Esophagus muscularis mucosa (tissue), 4 donors: ENCODE measurements at regions not wholly inside any gene's neighbourhood (a gene's known extent, or its start where the extent isn't known, plus 50 kb on each side); places are given as distances from the start of the nearest gene placed in this dataset.

Experiments used
- DNase-seq: peaks from one replicate; pipeline ENCODE4 v3.0.0-alpha.2; 2017; ENCODE audit errors: extremely low spot score
- H3K27ac ChIP-seq, 4 donors: fragments of 200-600 bp; sonication (generic); replicated peaks in 1 of 4; 1 replicate in 3 of 4; 2 replicates in 1 of 4; pipeline ENCODE4 v1.5.1; 2016 to 2019; ENCODE audit warnings: mild to moderate bottlenecking in 1 of 4
- H3K27me3 ChIP-seq, 4 donors: fragments of 200-600 bp; sonication (generic); one replicate each; pipeline versions ENCODE4 v1.5.1 to v1.6.0; 2016 to 2019
- H3K36me3 ChIP-seq, 4 donors: fragments of 200-600 bp; sonication (generic); one replicate each; pipeline ENCODE4 v1.5.1; 2016 to 2019
- H3K4me1 ChIP-seq, 4 donors: fragments of 200-600 bp; sonication (generic); one replicate each; pipeline ENCODE4 v1.5.1; 2016 to 2019
- H3K4me3 ChIP-seq, 4 donors: fragments of 200-600 bp; sonication (generic); 1 replicate in 2 of 4; 2 replicates in 2 of 4; pipeline ENCODE4 v1.5.1; 2016 to 2019; ENCODE audit warnings: mild to moderate bottlenecking in 4 of 4, moderate library complexity in 1 of 4
- H3K9me3 ChIP-seq, 4 donors: fragments of 200-600 bp; sonication (generic); 1 replicate in 3 of 4; 2 replicates in 1 of 4; pipeline ENCODE4 v1.5.1; 2016 to 2019
- CTCF ChIP-seq, 3 experiments: fragments of 200-600 bp in 2 of 3; fragments of 450-650 bp in 1 of 3; sonication (generic) in 2 of 3; IDR thresholded peaks; one replicate each; pipeline ENCODE4 v1.5.1; 2017 to 2019; ENCODE audit warnings: antibody characterized with exemption in 3 of 3, mild to moderate bottlenecking in 2 of 3, moderate library complexity in 1 of 3
- EP300 ChIP-seq: sonication (generic); formaldehyde crosslinking; IDR thresholded peaks from one replicate; pipeline ENCODE4 v1.6.1; 2017; ENCODE audit warnings: antibody characterized with exemption
- POLR2A ChIP-seq: fragments of 450-650 bp; IDR thresholded peaks from one replicate; pipeline ENCODE4 v1.6.1; 2017; ENCODE audit warnings: antibody characterized with exemption, moderate library complexity, mild to moderate bottlenecking, low read depth
- POLR2AphosphoS5 ChIP-seq, 2 donors: sonication (generic); formaldehyde crosslinking; IDR thresholded peaks; one replicate each; pipeline ENCODE4 v1.6.1; 2017; ENCODE audit warnings: antibody characterized with exemption in 2 of 2
- WGBS: methylation state at CpG from one replicate; pipeline ENCODE4 v1.1.5; 2018; 5-methylcytosine and 5-hydroxymethylcytosine counted together
- intact Hi-C: fragments of 100-400 bp; cut with DNase I; formaldehyde crosslinking; loops from one replicate; pipeline ENCODE4 v1.15.1; 2023

- no peaks in the 10 kb centered on the region for H3K36me3 ChIP-seq
- intact Hi-C loops: no loop called here
- peaks cover 0 to 39% (median 0%) of the 10 kb centered on the region in 4 donors for H3K27me3 ChIP-seq
- H3K4me3 ChIP-seq: no peak overlapping the region
- TF ChIP-seq POLR2A (no peak), CTCF (IDR thresholded peaks at IDR 0.05) (no peak), EP300 (no peak), POLR2AphosphoS5 (IDR thresholded peaks at IDR 0.05) (no peak)
- WGBS: 90% methylated on average over 2 of the region's 2 CpGs
- no peak overlapping the region for H3K27ac ChIP-seq
- DNase-seq: no peak
- no peaks in the 10 kb centered on the region for H3K4me1 ChIP-seq
- H3K9me3 ChIP-seq: no peaks in the 10 kb centered on the region
Observed at GRCh38 chr21:38590449-38591217, 92.4 kb upstream of the ERG start.

- no peak overlapping the region for H3K27ac ChIP-seq
- H3K27me3 ChIP-seq: peaks cover 0 to 39% (median 0%) of the 10 kb centered on the region in 4 donors
- WGBS: 90% methylated on average over 1 of the region's 1 CpG
- H3K4me3 ChIP-seq: no peak overlapping the region
- TF ChIP-seq CTCF (IDR thresholded peaks at IDR 0.05): no peak
- no peak for TF ChIP-seq EP300
- no peak for TF ChIP-seq POLR2AphosphoS5 (IDR thresholded peaks at IDR 0.05)
- no peaks in the 10 kb centered on the region for H3K9me3 ChIP-seq
- intact Hi-C loops: no loop called here
- DNase-seq: no peak
- H3K4me1 ChIP-seq: no peaks in the 10 kb centered on the region
- no peaks in the 10 kb centered on the region for H3K36me3 ChIP-seq
Observed at GRCh38 chr21:38591218-38591537, 92.9 kb upstream of the ERG start.

GRCh38 chr21:38596264-38597042, 98.2 kb upstream of the ERG start:
- H3K27ac ChIP-seq: no peak overlapping the region
- no peak for DNase-seq
- no peak for TF ChIP-seq POLR2AphosphoS5 (IDR thresholded peaks at IDR 0.05)
- no peak for TF ChIP-seq POLR2A
- no peak for TF ChIP-seq CTCF (IDR thresholded peaks at IDR 0.05)
- TF ChIP-seq EP300: no peak
- H3K4me3 ChIP-seq: no peak overlapping the region
- peaks cover 0 to 58% (median 0%) of the 10 kb centered on the region in 4 donors for H3K27me3 ChIP-seq
- intact Hi-C loops: no loop called here
- H3K4me1 ChIP-seq: no peaks in the 10 kb centered on the region
- no peaks in the 10 kb centered on the region for H3K36me3 ChIP-seq
- 70% methylated on average over 4 of the region's 4 CpGs for WGBS
- H3K9me3 ChIP-seq: no peaks in the 10 kb centered on the region

- intact Hi-C loops: no loop called here
- Histone ChIP-seq H3K9me3 (no peaks in the 10 kb centered on the region), H3K4me3 (no peak overlapping the region), H3K27me3 (peaks cover 0 to 51% (median 0%) of the 10 kb centered on the region in 4 donors), H3K27ac (no peak overlapping the region), H3K4me1 (no peaks in the 10 kb centered on the region), H3K36me3 (no peaks in the 10 kb centered on the region)
- no peak for DNase-seq
- TF ChIP-seq EP300 (no peak), POLR2A (no peak), POLR2AphosphoS5 (IDR thresholded peaks at IDR 0.05) (no peak)
- WGBS: 50% methylated on average over 2 of the region's 2 CpGs
Observed at GRCh38 chr21:38597421-38597820, 99.1 kb upstream of the ERG start.

GRCh38 chr21:38598413-38598812, 100.1 kb upstream of the ERG start:
- no peak for DNase-seq
- Histone ChIP-seq H3K9me3 (no peaks in the 10 kb centered on the region), H3K36me3 (no peaks in the 10 kb centered on the region), H3K4me3 (no peak overlapping the region), H3K27me3 (peaks cover 0 to 59% (median 0%) of the 10 kb centered on the region in 4 donors), H3K27ac (no peak overlapping the region), H3K4me1 (no peaks in the 10 kb centered on the region)
- intact Hi-C loops: no loop called here
- TF ChIP-seq EP300: no peak
- TF ChIP-seq CTCF (IDR thresholded peaks at IDR 0.05): no peak
- no peak for TF ChIP-seq POLR2A
- TF ChIP-seq POLR2AphosphoS5 (IDR thresholded peaks at IDR 0.05): no peak
- WGBS: 83% methylated on average over 5 of the region's 5 CpGs
